SU-DHL-6 (cell line): ENCODE measurements at regions not wholly inside any gene's neighbourhood (a gene's known extent, or its start where the extent isn't known, plus 50 kb on each side); places are given as distances from the start of the nearest gene placed in this dataset.

Experiments used
- EZH2phosphoT487 ChIP-seq: fragments of 200-600 bp; sonication (generic), shearing (Covaris generic); conservative IDR thresholded peaks from 2 replicates; pipeline ENCODE4 v1.6.1; 2018; ENCODE audit warnings: mild to moderate bottlenecking, antibody characterized with exemption, low read length, moderate library complexity, mixed read lengths
- TF ChIP-seq, protein P1 (sequence below): fragments of 200-600 bp; sonication (generic); IDR thresholded peaks from one replicate; pipeline ENCODE4 v1.5.1; 2017; ENCODE audit warnings: antibody characterized with exemption, mild to moderate bottlenecking, low read length, moderate library complexity; ENCODE audit not compliant: insufficient read depth, poor library complexity, severe bottlenecking

GRCh38 chr7:69508736-69509135, 89.5 kb upstream of the AUTS2 start:
- TF ChIP-seq, protein P1, sequence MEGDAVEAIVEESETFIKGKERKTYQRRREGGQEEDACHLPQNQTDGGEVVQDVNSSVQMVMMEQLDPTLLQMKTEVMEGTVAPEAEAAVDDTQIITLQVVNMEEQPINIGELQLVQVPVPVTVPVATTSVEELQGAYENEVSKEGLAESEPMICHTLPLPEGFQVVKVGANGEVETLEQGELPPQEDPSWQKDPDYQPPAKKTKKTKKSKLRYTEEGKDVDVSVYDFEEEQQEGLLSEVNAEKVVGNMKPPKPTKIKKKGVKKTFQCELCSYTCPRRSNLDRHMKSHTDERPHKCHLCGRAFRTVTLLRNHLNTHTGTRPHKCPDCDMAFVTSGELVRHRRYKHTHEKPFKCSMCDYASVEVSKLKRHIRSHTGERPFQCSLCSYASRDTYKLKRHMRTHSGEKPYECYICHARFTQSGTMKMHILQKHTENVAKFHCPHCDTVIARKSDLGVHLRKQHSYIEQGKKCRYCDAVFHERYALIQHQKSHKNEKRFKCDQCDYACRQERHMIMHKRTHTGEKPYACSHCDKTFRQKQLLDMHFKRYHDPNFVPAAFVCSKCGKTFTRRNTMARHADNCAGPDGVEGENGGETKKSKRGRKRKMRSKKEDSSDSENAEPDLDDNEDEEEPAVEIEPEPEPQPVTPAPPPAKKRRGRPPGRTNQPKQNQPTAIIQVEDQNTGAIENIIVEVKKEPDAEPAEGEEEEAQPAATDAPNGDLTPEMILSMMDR = no peak
- no peak for TF ChIP-seq EZH2phosphoT487
